ENCODE measurements at regions not wholly inside any gene's neighbourhood (a gene's known extent, or its start where the extent isn't known, plus 50 kb on each side); places are given as distances from the start of the nearest gene placed in this dataset.

- TF ChIP-seq CTCF (IDR thresholded peaks at IDR 0.05; ENCODE audit: low read length) (no peak), EZH2phosphoT487 (IDR thresholded peaks at IDR 0.05; ENCODE audit: low read length) (no peak)
Measured at GRCh38 chr2:128541448-128541847, 222.8 kb upstream of the HS6ST1 start.
